ENCODE measurements at regions not wholly inside any gene's neighbourhood (a gene's known extent, or its start where the extent isn't known, plus 50 kb on each side); places are given as distances from the start of the nearest gene placed in this dataset.

DNA sequence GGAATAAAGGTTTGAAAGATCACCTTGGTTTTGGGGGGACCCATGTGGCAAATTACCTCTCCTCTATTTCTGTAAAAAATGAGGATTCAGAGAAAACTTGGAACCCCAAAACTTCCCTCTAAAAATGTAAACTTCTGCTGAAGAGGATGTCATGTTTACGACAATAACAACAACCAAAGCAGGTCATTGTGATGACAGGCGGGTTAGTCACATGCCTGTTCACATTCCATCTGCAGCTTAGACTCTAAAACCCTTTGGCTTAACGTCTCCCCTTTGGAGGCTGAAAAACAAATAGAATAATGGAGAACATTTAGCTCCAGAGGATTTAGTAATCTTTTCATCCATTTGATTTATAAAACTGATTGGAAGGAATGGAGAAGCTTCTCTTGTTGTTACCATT is 75.0 kb upstream of the FAM9C start:
- no peak for TF ChIP-seq KAT7 (CRISPR knock-in tag; IDR thresholded peaks at IDR 0.05; ENCODE audit: borderline replicate concordance)
- no peak for TF ChIP-seq CTCF (IDR thresholded peaks at IDR 0.05)
- no peak for TF ChIP-seq MAX (CRISPR knock-in tag; IDR thresholded peaks at IDR 0.05)
- no peak for TF ChIP-seq USF2 (CRISPR knock-in tag; IDR thresholded peaks at IDR 0.05)
- TF ChIP-seq NR2C2 (CRISPR knock-in tag; IDR thresholded peaks at IDR 0.05): no peak
- TF ChIP-seq TP53 (CRISPR knock-in tag; IDR thresholded peaks at IDR 0.05): no peak
- TF ChIP-seq NR1H2 (CRISPR knock-in tag; IDR thresholded peaks at IDR 0.05): no peak

All from WTC11 (cell line).